ENCODE measurements at regions not wholly inside any gene's neighbourhood (a gene's known extent, or its start where the extent isn't known, plus 50 kb on each side); places are given as distances from the start of the nearest gene placed in this dataset.

GRCh38 chr10:4474829-4475228, 351.2 kb upstream of the AKR1E2 start:
- DNase-seq: no peak

- DNase-seq: no peak
These were observed 352.0 kb upstream of the AKR1E2 start for GRCh38 chr10:4473977-4474376.

- DNase-seq: no peak
These were observed 353.7 kb upstream of the AKR1E2 start for GRCh38 chr10:4472190-4472904.

GRCh38 chr10:4470231-4470835, 355.7 kb upstream of the AKR1E2 start:
- DNase-seq: no peak

GRCh38 chr10:4467481-4467880, 358.5 kb upstream of the AKR1E2 start:
- no peak for DNase-seq

GRCh38 chr10:4460267-4460666, 365.7 kb upstream of the AKR1E2 start:
- DNase-seq: no peak

- DNase-seq: no peak
These were observed 366.5 kb upstream of the AKR1E2 start for GRCh38 chr10:4459531-4459930.

- DNase-seq: no peak
These were observed 368.4 kb upstream of the AKR1E2 start for GRCh38 chr10:4457597-4457996.

GRCh38 chr10:4456776-4457175, 369.2 kb upstream of the AKR1E2 start:
- DNase-seq: no peak

- no peak for DNase-seq
These were observed 369.7 kb upstream of the AKR1E2 start for GRCh38 chr10:4456279-4456678.

GRCh38 chr10:4453950-4454349, 372.1 kb upstream of the AKR1E2 start:
- DNase-seq: no peak

GRCh38 chr10:4453276-4453675, 372.7 kb upstream of the AKR1E2 start:
- no peak for DNase-seq

- DNase-seq: no peak
These were observed 374.8 kb upstream of the AKR1E2 start for GRCh38 chr10:4450981-4451908.

GRCh38 chr10:4450169-4450568, 375.8 kb upstream of the AKR1E2 start:
- DNase-seq: no peak

GRCh38 chr10:4448030-4448429, 378.0 kb upstream of the AKR1E2 start:
- no peak for DNase-seq

- DNase-seq: no peak
These were observed 382.6 kb upstream of the AKR1E2 start for GRCh38 chr10:4443419-4443818.

GRCh38 chr10:4442296-4442695, 383.7 kb upstream of the AKR1E2 start:
- DNase-seq: no peak

GRCh38 chr10:4440260-4440659, 385.7 kb upstream of the AKR1E2 start:
- DNase-seq: no peak

GRCh38 chr10:4437791-4438190, 388.2 kb upstream of the AKR1E2 start:
- DNase-seq: no peak

- DNase-seq: no peak
These were observed 388.9 kb upstream of the AKR1E2 start for GRCh38 chr10:4437061-4437460.

- no peak for DNase-seq
These were observed 389.9 kb upstream of the AKR1E2 start for GRCh38 chr10:4436103-4436502.

- no peak for DNase-seq
These were observed 391.4 kb upstream of the AKR1E2 start for GRCh38 chr10:4434516-4435071.

- DNase-seq: no peak
These were observed 391.9 kb upstream of the AKR1E2 start for GRCh38 chr10:4434105-4434504.

All from CD4-positive, alpha-beta T cell treated with Interleukin-4 for 1 hour (primary cell).